Jurkat, Clone E6-1 (cell line): ENCODE measurements at regions not wholly inside any gene's neighbourhood (a gene's known extent, or its start where the extent isn't known, plus 50 kb on each side); places are given as distances from the start of the nearest gene placed in this dataset.

ENCODE experiments used
- DNase-seq: peaks from one replicate; pipeline ENCODE4 v3.0.0-alpha.2; 2011; ENCODE audit warnings: low read depth, low spot score
- H3K4me3 ChIP-seq: 2 replicates; pipeline ENCODE4 v1.5.1; 2011; ENCODE audit warnings: mild to moderate bottlenecking, low read length, control low read depth, moderate library complexity

DNA sequence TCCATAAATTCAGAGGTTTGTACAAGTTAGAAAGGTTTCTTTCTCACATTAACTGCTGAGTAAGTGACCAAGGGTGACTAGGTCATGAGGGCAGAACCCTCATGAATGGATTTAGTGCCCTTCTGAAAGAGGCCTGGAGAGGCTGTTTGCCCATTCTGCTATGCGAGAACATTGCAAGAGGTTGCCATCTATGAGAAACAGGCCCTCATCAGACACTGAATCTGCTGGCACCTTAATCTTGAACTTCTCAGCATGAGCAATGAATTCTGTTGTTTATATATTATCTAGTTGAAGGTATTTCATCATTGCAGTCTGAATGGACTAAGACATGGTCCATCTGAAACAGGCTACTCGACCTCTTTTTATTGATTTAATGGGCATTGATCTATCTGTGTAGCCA lies 96.2 kb upstream of the GPRIN3 start:
- no peak for DNase-seq
- no peak overlapping the region for H3K4me3 ChIP-seq

DNA sequence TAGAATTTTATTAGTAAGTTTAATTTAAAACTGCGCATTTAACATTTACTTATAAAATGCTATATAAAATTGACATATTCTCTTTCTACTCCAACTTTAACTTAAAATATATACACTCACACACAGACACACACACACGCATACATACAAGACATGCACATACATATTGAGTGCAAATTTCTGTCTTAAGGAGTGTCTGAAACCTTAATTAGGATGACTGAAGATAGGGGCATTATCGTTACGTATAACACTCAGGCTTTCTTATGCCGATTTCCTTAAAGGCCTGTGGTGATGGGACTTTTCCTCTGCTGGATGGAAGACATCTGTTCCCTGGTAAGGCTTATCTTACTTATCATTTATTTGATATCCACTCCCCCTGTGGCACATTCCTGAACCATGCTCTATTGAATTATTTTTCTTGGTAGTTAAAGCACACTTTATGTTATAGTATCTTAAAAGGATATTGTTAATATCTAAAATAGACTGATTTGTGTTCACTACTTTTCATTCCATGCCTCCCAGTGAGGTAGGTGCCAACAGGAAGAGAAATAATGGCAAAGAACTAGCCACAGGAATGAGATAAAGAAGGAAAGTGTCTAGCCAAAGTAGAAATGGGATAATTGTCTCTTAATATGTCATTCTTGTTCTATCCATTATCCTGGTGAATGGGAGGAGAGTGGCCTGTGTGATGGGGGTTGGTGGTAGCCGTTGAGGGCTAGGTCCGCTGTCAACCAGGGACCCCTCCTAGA lies 92.9 kb upstream of the GPRIN3 start:
- DNase-seq, result no peak
- no peak overlapping the region for H3K4me3 ChIP-seq

DNA sequence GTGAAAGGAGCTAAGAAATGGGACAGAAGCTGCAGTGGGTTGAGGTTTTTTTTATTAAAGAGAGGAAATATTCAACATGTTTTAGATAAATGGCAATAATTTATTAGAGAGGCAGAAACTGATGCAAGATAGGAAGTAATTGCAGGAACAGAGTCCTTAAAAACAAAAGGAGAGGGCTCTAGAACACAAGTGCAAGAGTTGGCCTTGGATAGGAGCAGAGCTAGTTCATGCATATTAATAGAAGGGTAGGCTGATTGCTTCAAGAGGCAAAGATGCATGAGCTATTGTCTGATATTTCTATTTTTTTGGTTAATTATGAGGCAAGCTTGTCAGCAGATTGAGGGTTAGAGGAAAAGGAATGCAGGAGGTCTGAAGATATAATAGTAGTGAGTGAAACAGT lies 91.0 kb upstream of the GPRIN3 start:
- DNase-seq, result no peak
- H3K4me3 ChIP-seq, result no peak overlapping the region

DNA sequence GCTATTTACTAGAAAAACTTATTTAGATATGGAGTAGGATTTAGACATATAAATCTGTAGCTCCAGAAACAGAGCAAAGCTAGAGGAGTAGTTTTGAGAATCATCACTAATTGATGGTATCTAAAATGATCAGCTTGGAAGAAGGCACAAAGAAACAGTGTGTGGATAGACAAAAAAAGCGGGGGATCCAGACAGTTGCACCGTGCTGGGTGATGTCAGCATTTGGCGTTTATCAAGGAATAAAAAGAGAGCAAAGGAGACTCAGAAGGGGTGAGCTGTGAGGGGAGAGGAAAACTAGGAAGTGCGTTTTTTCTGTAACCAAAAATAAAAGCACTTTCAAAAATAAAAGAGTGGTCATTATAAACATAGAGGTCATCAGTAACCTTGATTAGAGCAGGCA lies 90.5 kb upstream of the GPRIN3 start:
- no peak overlapping the region for H3K4me3 ChIP-seq
- DNase-seq, result no peak

DNA sequence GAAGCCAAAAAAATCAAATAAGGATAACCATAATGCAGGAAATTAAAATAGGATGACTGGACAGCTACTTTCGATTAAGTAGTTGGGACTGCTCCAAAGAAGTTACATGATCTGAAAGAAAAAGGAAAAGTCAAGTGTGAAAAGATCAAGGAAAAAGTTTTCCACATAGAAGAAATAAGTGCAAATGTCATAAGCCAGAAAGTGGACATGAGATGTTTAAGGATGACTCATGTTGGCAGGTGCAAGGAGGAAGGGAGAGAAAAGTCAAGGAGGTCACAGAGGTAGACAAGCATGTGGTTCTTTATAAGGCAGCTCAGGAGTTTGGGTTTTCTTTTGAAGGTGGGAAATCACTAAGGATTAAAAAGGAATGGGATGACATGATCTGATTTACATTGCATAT lies 89.8 kb upstream of the GPRIN3 start:
- no peak for DNase-seq
- no peak overlapping the region for H3K4me3 ChIP-seq

DNA sequence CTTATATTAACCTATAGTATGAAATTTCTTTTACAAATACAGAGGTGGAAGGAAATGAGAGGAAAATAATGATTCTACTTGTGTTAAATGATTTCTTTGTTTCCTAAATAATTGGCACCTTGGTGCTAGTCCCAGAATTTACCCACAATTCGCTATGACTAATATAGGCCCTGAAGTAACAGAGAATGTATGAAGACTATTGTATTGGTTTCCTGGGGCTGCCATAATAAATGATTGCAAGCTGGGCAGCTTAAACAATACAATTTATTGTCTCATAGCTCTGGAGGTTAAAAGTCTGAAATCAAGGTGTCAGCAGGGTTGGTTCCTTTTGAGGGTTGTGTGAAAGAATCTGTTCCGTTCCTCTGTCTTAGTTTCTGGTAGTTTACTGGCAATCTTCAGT lies 74.8 kb upstream of the GPRIN3 start:
- DNase-seq, result no peak

DNA sequence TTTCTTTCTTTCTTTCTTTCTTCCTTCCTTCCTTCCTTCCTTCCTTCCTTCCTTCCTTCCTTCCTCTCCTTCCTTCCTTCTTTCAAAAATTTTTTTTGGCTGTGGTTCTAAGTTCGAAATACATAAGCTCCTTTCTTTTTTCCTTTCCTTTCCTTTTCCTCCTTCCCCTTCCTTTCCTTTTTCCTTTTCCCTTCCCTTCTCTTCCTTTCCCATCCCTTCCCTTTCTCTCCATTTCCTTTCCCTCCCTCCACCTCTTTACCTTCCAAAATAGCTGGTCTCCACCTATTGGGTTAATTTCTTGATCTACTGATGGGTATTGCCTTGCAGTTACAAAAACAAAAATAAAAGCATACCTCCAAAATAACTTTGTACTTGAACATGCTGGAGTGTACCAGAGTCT lies 73.4 kb upstream of the GPRIN3 start:
- DNase-seq, result no peak
- no peak overlapping the region for H3K4me3 ChIP-seq

More for the DNA sequence above, 74.8 kb upstream of the GPRIN3 start:
- H3K4me3 ChIP-seq, result no peak overlapping the region

DNA sequence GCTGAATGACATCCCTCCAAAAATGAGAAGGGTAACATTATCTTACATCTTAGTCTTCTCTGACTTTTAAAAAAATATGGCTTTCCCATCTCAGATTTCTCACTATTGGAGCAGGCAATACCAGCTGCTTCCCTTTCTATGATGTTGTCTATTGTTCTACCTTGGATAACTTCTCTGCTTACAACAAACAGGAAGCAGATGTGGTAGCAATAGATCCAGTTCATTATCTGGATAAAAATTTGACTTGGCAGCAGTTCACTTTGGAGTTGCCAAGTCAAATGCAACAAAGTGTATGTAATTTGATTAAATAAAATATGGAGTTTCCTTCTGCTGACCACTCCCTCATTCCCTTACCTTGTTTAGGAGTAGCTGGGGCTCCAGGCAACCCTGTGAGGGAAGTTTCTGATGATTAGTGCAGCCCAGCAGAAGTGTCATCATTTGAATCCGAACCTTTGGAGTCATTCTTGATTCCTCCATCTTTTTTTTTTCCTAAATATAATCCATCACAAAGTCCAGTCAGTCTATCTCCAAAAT lies 72.0 kb upstream of the GPRIN3 start:
- H3K4me3 ChIP-seq, result no peak overlapping the region
- DNase-seq, result no peak

DNA sequence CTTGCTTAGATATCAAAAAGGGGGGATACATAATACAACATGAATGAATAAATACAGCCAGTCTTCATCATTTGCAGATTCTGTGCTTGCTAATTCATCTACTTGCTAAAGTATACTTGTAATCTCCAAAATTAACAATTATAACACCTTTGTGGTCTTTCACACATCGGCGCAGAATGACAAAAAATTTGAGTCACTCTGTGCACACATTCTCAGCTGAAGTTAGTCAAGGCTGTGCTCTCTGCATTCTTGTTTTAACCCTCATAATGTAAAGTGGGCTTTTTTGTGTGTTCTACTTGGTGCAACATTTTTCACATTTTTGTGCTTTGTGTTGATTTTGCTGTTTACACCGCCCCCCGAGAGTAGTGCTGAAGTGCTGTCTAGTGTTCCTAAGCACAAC lies 65.8 kb upstream of the GPRIN3 start:
- DNase-seq, result no peak
- no peak overlapping the region for H3K4me3 ChIP-seq

DNA sequence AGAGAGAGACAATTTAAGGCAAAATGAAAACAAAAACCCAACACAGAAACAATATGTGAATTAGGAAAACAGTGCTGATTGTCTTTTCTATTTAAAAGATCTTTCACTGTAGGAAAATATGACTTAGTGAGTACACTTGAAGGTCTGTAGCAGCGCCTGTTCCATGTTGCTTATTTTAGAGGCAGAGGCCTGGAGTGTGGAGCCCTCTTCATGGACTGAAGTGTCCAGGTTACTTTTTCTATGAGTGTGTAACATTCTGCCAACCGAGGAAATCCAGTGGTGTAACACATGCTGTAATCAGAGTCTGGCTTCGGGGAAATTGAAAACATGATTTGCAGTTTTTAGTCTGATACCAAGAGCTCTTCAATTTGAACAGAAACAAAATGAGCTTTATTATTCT lies 64.0 kb upstream of the GPRIN3 start:
- H3K4me3 ChIP-seq, result no peak overlapping the region
- DNase-seq, result no peak

DNA sequence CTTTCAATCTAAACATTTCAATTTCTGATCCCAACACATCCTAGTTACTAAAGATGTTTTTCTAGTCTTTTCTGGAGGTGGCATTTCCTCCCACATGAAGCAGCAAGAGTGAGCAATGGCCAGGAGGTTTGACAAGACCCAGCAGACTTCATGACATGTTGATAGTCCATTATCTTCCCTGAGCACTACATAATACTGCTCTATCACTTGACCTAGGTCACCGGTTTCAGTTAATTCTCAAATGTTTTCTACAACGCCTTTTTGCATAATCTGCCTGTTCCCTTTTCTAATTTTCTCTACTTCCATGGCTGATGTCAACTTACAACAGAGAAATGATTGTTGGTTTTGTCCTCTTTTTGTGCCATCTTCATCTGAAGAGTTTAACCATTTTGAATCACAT lies 62.0 kb upstream of the GPRIN3 start:
- no peak overlapping the region for H3K4me3 ChIP-seq
- no peak for DNase-seq

DNA sequence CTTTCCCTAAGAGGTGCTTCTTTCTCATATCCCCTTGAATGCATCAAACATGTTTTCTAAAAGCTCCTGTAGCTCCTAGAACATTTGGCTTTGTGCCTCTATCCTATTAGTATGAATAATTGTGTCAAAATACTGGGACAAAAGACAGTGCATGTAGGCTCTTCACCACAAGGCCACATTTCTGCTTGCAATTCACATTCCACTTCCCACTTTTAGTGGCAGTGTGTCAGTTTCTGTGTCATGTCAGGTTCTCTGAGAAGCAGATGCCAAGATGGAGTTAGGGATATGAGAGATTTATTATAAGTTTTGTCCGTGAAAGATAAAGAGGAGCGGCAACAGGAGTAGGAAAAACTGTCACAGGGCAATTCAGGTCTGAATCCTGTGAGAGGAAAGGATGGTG lies 61.3 kb upstream of the GPRIN3 start:
- no peak overlapping the region for H3K4me3 ChIP-seq
- no peak for DNase-seq

DNA sequence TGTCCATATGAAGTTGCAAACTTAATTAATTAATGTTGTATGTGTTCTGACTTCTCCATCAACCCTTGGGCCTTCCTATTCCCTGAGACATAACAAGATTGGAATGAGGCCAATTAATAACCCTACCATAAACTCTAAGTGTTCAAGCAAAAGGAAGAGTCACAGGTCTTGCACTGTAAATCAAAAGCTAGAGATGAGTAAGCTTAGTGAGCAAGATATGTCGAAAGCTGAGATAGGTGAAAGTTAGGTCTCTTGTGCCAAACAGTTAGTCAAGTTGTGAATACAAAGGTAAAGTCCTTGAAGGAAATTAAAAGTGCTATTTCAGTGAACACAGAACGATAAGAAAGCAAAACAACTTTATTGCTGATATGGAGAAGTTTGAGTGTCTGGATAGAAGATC lies 58.2 kb upstream of the GPRIN3 start:
- no peak overlapping the region for H3K4me3 ChIP-seq
- no peak for DNase-seq

DNA sequence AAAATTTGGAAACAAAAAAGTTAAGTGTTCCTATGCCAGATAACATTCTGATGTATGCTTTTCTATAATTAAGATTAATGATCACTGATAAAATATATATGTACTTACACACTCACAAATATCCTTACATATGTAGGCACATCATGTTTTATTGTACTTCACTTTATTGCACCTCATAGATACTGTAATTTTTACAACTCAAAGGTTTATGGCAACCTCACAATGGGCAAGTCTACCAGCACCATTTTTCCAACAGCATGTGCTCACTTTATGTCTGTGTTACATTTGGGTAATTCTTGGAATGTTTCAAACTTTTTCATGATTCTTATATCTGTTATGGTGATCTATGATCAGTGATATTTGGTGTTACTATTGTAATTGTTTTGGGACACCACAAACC lies 57.8 kb upstream of the GPRIN3 start:
- no peak for DNase-seq
- no peak overlapping the region for H3K4me3 ChIP-seq

DNA sequence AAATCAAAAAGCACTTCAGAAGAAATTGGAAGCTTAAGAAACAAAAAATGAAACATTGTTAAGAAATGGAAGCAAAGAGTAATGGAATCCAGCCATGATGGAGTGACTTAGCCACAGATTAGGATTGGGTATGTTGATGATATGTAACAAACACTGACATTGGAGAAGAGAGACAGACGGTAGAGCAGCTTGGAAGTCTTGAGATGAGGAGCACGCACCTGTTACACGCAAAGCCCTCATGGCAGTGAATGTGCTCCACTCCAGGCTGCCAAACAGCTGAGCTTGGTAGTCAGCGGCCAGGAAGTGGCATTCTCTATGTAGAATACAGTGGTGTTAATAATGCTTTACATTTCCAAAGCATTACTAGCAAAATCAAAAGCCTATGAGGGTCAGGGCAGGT lies 56.9 kb upstream of the GPRIN3 start:
- DNase-seq, result no peak
- no peak overlapping the region for H3K4me3 ChIP-seq

DNA sequence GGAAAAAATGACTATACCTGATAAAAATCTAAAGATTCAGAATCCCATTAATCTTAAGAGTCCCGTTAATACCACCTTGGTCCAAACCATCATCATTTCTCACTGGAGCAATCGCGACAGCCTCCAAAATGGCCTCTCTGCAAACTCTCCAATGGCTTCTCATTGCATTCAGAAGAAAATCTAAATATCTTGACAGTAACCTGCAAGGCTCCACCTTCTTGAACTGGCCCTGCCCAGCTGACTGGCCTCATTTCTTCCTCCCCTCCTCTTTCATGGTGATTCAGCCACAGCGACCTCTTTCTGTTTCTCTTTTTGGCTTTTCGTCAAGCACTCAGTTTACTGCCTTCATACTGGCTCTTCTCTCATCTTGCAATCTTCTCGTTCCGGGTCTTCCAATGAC lies 56.2 kb upstream of the GPRIN3 start:
- H3K4me3 ChIP-seq, result no peak overlapping the region
- DNase-seq, result no peak

DNA sequence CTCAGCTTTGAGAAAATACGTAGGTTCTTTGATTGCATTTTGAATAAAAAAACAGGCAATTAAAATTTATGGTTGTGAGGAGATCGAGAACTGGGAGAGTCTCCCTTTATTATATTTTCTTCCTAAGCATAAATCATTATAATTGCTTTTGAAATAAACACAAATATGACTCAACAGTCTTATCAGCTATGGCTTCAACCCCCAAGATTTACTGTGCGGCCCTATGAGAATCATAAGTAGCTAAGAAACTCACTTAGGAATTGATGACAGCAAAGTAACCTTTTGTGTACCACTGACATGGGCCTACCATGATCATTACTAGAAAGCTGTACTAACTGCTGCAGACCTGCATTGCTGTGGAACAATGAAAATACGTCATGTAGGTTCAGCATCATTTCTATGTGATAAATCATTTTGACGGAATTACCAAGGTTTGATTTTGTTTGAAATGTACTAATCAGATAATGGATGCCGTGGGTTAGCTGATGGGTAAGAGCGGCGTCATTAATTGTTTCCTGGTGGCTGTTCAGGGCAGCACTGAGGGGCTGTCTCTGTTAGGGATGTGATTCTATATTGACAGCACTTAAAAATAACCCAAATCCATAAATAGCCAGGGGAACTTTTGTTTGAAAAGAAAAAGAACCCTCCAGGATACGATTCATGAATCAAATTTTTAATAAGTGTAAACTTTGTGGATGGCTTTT lies 51.5 kb upstream of the GPRIN3 start:
- H3K4me3 ChIP-seq, result no peak overlapping the region
- no peak for DNase-seq

DNA sequence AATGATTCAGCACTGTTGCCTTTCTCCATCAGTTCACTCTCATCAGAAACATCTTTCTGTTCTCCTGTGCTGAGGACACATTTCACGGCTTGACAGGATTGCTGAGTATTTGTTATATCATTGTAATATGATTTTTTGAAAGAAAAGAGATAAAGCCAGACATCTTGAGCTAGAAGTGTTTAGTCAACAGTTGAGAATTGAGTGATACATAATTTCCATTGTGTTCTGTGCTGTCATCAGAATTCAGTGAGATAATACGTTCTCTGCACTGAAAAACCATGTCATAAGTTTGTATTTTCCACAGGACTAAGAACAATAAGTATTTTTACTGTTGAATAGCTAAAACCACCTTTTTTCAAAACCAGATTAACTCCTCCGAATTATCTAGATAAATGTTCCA lies 50.2 kb upstream of the GPRIN3 start:
- no peak overlapping the region for H3K4me3 ChIP-seq
- DNase-seq, result no peak
